Panc1 (cell line): ENCODE measurements at regions not wholly inside any gene's neighbourhood (a gene's known extent, or its start where the extent isn't known, plus 50 kb on each side); places are given as distances from the start of the nearest gene placed in this dataset.

Source experiments
- ATAC-seq: fragments of 200-7000 bp; cut with Tn5 transposase; 2 replicates; pipeline ENCODE4 v1.9.1; 2020; ENCODE audit warnings: mild to moderate bottlenecking, moderate library complexity
- BruUV-seq: library from RNA; stranded (reverse); fragments of 400-500 nt; replicated peaks from 2 replicates; lab custom pipeline; 2021; lab: Mats Ljungman, UMichigan
- CTCF ChIA-PET: fragments of 300-600 bp; sonication (Branson Sonifier 250); formaldehyde crosslinking; loops from one replicate; lab custom pipeline; 2022; ENCODE audit warnings: antibody characterized with exemption; lab: Charles Lee
- POLR2A ChIA-PET: fragments of 300-600 bp; sonication (Branson Sonifier 250); formaldehyde crosslinking; loops from one replicate; lab custom pipeline; 2022; ENCODE audit warnings: antibody characterized with exemption; lab: Charles Lee
- DNase-seq: peaks from one replicate; pipeline ENCODE4 v3.0.0-alpha.2; 2010; ENCODE audit warnings: low read depth, low spot score
- H3K27ac ChIP-seq: 2 replicates; pipeline ENCODE4 v1.5.1; 2011; ENCODE audit warnings: mild to moderate bottlenecking, low read length, inconsistent platforms
- H3K27me3 ChIP-seq: fragments of 200-500 bp; sonication (Bioruptor generic); 2 replicates; pipeline ENCODE4 v1.6.0; 2014; ENCODE audit warnings: low read length, inconsistent platforms; ENCODE audit not compliant: control insufficient read depth, insufficient read depth
- H3K36me3 ChIP-seq: fragments of 200-500 bp; sonication (Bioruptor generic); 2 replicates; pipeline ENCODE4 v1.5.1; 2014; ENCODE audit warnings: inconsistent platforms, mild to moderate bottlenecking, low read length, moderate library complexity; ENCODE audit not compliant: control insufficient read depth, insufficient read depth
- H3K4me1 ChIP-seq: 2 replicates; pipeline ENCODE4 v1.5.1; 2011; ENCODE audit warnings: inconsistent platforms, mild to moderate bottlenecking, low read length, moderate library complexity; ENCODE audit not compliant: control insufficient read depth, insufficient read depth
- H3K4me3 ChIP-seq, 2 experiments: 2 replicates each; pipeline ENCODE4 v1.5.1; 2011 to 2012; ENCODE audit warnings: low read depth in 2 of 2, low read length in 2 of 2, mild to moderate bottlenecking in 2 of 2, inconsistent platforms in 1 of 2, moderate library complexity in 1 of 2
- H3K9me3 ChIP-seq: fragments of 200-500 bp; sonication (Bioruptor generic); 2 replicates; pipeline ENCODE4 v1.5.1; 2014; ENCODE audit warnings: low read depth, mild to moderate bottlenecking, inconsistent platforms, low read length, moderate library complexity; ENCODE audit not compliant: control insufficient read depth, insufficient read depth
- POLR2AphosphoS5 ChIP-seq: IDR thresholded peaks from 2 replicates; pipeline ENCODE4 v1.6.1; 2012; ENCODE audit warnings: mild to moderate bottlenecking, low read depth, low read length, moderate library complexity
- SIN3A ChIP-seq: IDR thresholded peaks from 2 replicates; pipeline ENCODE4 v1.6.1; 2012; ENCODE audit warnings: low read depth, mild to moderate bottlenecking, low read length, moderate library complexity, borderline replicate concordance; ENCODE audit not compliant: insufficient read depth
- TCF7L2 ChIP-seq: IDR thresholded peaks from 2 replicates; pipeline ENCODE4 v1.6.1; 2011; ENCODE audit warnings: mild to moderate bottlenecking, low read depth, low read length, inconsistent platforms
- in situ Hi-C: cut with HindIII; loops from 2 replicates; pipeline ENCODE4 v1.10.0; 2016; ENCODE audit warnings: low sequenced_read_pairs, low pct_unique_long_range_greater_than_20kb
- intact Hi-C: fragments of 100-400 bp; cut with micrococcal nuclease; formaldehyde crosslinking; loops from one replicate; pipeline ENCODE4 v1.10.0; 2022; ENCODE audit not compliant: unreplicated experiment
- TF ChIP-seq, protein P1 (sequence below): fragments of 450-650 bp; IDR thresholded peaks from 2 replicates; pipeline ENCODE4 v1.5.1; 2017; ENCODE audit warnings: mild to moderate bottlenecking
- TF ChIP-seq, protein P2 (sequence below), 2 experiments: IDR thresholded peaks; 2 replicates each; pipeline ENCODE4 v1.6.1; 2011 to 2012; ENCODE audit warnings: low read depth in 2 of 2, control low read depth in 1 of 2, low read length in 1 of 2, mild to moderate bottlenecking in 1 of 2, moderate library complexity in 1 of 2; ENCODE audit not compliant: insufficient read depth in 1 of 2

DNA sequence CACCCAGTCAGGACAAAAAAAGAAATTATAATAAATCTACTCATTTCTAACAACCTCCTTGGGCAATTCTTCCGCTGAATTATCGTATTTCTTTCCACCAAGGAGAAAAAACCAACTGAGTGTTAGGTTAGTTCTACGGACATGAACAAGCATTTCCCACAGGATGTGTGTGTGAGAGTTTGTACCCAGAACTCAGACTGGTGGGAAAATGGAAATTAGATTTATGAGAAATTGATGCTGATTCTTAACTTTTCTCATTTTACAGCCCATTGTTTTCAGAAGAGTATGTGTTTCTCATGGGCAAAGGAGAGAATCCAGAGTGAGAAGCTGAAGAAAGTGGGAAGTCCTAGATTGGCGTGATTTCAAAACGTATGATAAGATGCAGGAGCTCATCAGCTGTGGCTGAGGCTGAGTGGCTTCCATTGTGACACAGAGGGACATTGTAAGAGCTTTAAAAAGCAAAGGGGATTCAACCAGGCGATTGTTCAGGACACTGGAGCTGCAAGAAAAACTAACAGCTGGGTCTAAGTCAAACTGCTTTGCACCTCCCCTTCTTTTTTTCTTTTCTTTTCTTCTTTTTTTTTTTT is 184.7 kb upstream of the ARGLU1 start:
- Histone ChIP-seq H3K4me3 (no peak overlapping the region), H3K27ac (no peak overlapping the region), H3K36me3 (no peaks in the 10 kb centered on the region), H3K27me3 (no peaks in the 10 kb centered on the region), H3K4me1 (no peaks in the 10 kb centered on the region), H3K9me3 (no peaks in the 10 kb centered on the region)
- intact Hi-C loops (no loop called here), in situ Hi-C loops (no loop called here)
- ATAC-seq (no peak), DNase-seq (no peak)
- ChIA-PET POLR2A (no interaction called here), CTCF (no interaction called here)
- BruUV-seq = no TSS peak
- no peak for TF ChIP-seq TCF7L2
- no peak for TF ChIP-seq SIN3A
- TF ChIP-seq, protein P1, sequence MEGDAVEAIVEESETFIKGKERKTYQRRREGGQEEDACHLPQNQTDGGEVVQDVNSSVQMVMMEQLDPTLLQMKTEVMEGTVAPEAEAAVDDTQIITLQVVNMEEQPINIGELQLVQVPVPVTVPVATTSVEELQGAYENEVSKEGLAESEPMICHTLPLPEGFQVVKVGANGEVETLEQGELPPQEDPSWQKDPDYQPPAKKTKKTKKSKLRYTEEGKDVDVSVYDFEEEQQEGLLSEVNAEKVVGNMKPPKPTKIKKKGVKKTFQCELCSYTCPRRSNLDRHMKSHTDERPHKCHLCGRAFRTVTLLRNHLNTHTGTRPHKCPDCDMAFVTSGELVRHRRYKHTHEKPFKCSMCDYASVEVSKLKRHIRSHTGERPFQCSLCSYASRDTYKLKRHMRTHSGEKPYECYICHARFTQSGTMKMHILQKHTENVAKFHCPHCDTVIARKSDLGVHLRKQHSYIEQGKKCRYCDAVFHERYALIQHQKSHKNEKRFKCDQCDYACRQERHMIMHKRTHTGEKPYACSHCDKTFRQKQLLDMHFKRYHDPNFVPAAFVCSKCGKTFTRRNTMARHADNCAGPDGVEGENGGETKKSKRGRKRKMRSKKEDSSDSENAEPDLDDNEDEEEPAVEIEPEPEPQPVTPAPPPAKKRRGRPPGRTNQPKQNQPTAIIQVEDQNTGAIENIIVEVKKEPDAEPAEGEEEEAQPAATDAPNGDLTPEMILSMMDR = no peak
- TF ChIP-seq POLR2AphosphoS5 = no peak
- TF ChIP-seq, protein P2, sequence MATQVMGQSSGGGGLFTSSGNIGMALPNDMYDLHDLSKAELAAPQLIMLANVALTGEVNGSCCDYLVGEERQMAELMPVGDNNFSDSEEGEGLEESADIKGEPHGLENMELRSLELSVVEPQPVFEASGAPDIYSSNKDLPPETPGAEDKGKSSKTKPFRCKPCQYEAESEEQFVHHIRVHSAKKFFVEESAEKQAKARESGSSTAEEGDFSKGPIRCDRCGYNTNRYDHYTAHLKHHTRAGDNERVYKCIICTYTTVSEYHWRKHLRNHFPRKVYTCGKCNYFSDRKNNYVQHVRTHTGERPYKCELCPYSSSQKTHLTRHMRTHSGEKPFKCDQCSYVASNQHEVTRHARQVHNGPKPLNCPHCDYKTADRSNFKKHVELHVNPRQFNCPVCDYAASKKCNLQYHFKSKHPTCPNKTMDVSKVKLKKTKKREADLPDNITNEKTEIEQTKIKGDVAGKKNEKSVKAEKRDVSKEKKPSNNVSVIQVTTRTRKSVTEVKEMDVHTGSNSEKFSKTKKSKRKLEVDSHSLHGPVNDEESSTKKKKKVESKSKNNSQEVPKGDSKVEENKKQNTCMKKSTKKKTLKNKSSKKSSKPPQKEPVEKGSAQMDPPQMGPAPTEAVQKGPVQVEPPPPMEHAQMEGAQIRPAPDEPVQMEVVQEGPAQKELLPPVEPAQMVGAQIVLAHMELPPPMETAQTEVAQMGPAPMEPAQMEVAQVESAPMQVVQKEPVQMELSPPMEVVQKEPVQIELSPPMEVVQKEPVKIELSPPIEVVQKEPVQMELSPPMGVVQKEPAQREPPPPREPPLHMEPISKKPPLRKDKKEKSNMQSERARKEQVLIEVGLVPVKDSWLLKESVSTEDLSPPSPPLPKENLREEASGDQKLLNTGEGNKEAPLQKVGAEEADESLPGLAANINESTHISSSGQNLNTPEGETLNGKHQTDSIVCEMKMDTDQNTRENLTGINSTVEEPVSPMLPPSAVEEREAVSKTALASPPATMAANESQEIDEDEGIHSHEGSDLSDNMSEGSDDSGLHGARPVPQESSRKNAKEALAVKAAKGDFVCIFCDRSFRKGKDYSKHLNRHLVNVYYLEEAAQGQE (IDR thresholded peaks at IDR 0.05; ENCODE audit: insufficient read depth in 1 of 2, low read depth in 2 of 2, low read length in 1 of 2) = no peak

DNA sequence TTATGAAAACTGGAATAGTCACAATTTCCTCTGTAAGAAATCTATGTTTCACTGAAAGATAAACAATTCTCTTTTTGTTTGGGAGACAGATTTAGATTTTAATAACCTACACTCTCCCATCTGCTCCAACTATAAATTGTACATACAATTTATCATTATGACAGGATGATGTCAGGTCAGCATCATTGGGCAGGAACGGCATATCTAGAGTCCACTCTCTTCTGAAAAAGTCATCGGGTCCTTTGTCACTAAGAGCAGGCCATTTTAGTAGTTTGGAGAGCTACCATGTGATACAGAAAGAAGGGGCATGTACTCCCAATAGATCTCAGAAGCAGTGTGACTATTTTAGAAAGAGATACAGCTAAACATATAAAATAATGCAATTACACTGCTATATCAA is 180.8 kb upstream of the ARGLU1 start:
- Histone ChIP-seq H3K9me3 (no peaks in the 10 kb centered on the region), H3K27ac (no peak overlapping the region), H3K36me3 (no peaks in the 10 kb centered on the region), H3K4me3 (no peak overlapping the region), H3K4me1 (no peaks in the 10 kb centered on the region), H3K27me3 (no peaks in the 10 kb centered on the region)
- intact Hi-C loops (no loop called here), in situ Hi-C loops (no loop called here)
- BruUV-seq = no TSS peak
- TF ChIP-seq TCF7L2 = no peak
- no peak for TF ChIP-seq SIN3A
- TF ChIP-seq POLR2AphosphoS5 = no peak
- TF ChIP-seq, protein P2 (IDR thresholded peaks at IDR 0.05; ENCODE audit: insufficient read depth in 1 of 2, low read depth in 2 of 2, low read length in 1 of 2) = no peak
- TF ChIP-seq, protein P1 = no peak
- POLR2A ChIA-PET = no interaction called here
- DNase-seq = no peak
- CTCF ChIA-PET = no interaction called here
- ATAC-seq = no peak
